Heart left ventricle (tissue), 13 donors: ENCODE measurements at regions not wholly inside any gene's neighbourhood (a gene's known extent, or its start where the extent isn't known, plus 50 kb on each side); places are given as distances from the start of the nearest gene placed in this dataset.

ENCODE experiments used
- POLR2A ChIP-seq, 2 donors: fragments of 450-650 bp; IDR thresholded peaks; one replicate each; pipeline ENCODE4 v1.6.1; 2017; ENCODE audit warnings: antibody characterized with exemption in 2 of 2, mild to moderate bottlenecking in 2 of 2, moderate library complexity in 2 of 2
- TF ChIP-seq, protein P1 (sequence below), 12 donors: fragments of 200-600 bp; sonication (generic) in 4 of 12; IDR thresholded peaks; one replicate each; pipeline versions ENCODE4 v1.5.0 to v1.8.0; 2018 to 2022; ENCODE audit warnings: antibody characterized with exemption in 12 of 12, mild to moderate bottlenecking in 5 of 12
- donor health status: ischemic (EF 13 %, LVEDD 7.1; RV severe dilation, severe dysfunction).
- donor health status: DM: no; HTN: yes; CAD: no.
- donor health status: DM: no; HTN: no; CAD: no.
- donor health status: ischemic (EF 25% LVEDD 6.9; RV normal size, moderate dysfunction).
- donor health status: ischemic (EF 25% LVEDD 5.7; RV mildly dilated, moderate dysfunction).
- donor health status: ischemic (EF 35%, LVEDD 5.7; RV mildly dilated, moderate dysfunction).
- donor health status: nonischemic (EF 11% LVEDD 7.7; RV severe dilation, severe dysfunction).
- donor health status: DM: yes; HTN: yes; CAD: no.
- donor health status: PGD.
- donor health status: ischemic (EF 29% LVEDD 5.4; RV normal size, mild dysfunction).
- donor health status: nonischemic (EF 23%, LVEDD 6.1; RV moderate dilation, normal function).

DNA sequence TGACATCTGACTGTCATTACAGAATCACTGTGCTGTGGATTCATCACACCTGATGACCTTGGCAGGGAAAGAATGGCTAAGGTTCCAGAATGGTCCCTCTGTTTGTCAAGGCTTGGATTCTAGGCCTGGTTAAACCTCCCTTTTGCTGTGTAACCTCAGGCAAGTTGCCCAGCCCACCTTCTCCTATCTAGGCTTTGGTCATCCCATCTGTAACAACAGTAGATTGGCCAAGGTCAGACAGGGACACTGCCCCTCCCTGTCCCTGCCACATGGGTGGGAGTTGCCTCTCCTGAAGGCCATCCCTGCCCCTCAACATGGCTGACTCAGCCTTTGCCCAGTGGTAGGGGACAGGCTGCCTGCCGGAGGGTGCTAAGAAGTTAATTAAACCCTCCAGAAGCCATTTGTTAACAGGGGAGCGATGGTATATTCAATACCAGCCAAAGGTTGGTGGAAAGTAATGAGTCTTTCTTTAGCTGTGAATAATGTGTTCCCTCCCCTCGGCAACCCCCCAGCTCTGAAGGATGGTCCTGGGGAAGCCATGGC, 149.8 kb upstream of the PCBD1 start:
- TF ChIP-seq POLR2A (IDR thresholded peaks at IDR 0.05): no peak
- TF ChIP-seq, protein P1, sequence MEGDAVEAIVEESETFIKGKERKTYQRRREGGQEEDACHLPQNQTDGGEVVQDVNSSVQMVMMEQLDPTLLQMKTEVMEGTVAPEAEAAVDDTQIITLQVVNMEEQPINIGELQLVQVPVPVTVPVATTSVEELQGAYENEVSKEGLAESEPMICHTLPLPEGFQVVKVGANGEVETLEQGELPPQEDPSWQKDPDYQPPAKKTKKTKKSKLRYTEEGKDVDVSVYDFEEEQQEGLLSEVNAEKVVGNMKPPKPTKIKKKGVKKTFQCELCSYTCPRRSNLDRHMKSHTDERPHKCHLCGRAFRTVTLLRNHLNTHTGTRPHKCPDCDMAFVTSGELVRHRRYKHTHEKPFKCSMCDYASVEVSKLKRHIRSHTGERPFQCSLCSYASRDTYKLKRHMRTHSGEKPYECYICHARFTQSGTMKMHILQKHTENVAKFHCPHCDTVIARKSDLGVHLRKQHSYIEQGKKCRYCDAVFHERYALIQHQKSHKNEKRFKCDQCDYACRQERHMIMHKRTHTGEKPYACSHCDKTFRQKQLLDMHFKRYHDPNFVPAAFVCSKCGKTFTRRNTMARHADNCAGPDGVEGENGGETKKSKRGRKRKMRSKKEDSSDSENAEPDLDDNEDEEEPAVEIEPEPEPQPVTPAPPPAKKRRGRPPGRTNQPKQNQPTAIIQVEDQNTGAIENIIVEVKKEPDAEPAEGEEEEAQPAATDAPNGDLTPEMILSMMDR (IDR thresholded peaks at IDR 0.05): no peak
